ENCODE measurements at regions not wholly inside any gene's neighbourhood (a gene's known extent, or its start where the extent isn't known, plus 50 kb on each side); places are given as distances from the start of the nearest gene placed in this dataset.

DNA sequence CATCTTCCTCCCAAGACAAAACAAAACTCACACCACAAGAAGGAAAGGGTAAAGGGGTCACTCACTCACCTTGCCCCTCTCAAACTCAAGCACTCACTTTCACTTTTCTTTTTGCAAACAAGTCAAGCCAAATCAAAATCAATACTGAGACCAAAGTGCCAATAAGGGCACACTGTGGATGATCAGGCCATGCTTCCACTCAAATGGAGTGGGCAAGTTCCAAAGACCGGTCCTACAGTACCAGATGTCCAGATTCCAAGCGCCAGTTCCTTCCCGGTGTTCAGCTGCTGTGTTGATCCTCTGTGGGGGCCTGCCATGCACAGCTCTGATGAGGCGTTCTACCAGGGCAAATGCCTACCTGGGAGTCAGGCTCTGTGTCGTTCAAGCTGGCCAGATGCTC lies 162.6 kb upstream of the GRIK2 start:
- no peak for DNase-seq

- DNase-seq = no peak
These were observed 161.8 kb upstream of the GRIK2 start for GRCh38 chr6:101231606-101232235.

- no peak for DNase-seq
These were observed 160.5 kb upstream of the GRIK2 start for GRCh38 chr6:101232961-101233360.

- DNase-seq = no peak
These were observed 156.8 kb upstream of the GRIK2 start for GRCh38 chr6:101236709-101237108.

GRCh38 chr6:101241442-101241841 lies 152.1 kb upstream of the GRIK2 start:
- no peak for DNase-seq

- DNase-seq = no peak
These were observed 144.0 kb upstream of the GRIK2 start for GRCh38 chr6:101249470-101249869.

GRCh38 chr6:101257163-101257562 lies 136.3 kb upstream of the GRIK2 start:
- no peak for DNase-seq

DNA sequence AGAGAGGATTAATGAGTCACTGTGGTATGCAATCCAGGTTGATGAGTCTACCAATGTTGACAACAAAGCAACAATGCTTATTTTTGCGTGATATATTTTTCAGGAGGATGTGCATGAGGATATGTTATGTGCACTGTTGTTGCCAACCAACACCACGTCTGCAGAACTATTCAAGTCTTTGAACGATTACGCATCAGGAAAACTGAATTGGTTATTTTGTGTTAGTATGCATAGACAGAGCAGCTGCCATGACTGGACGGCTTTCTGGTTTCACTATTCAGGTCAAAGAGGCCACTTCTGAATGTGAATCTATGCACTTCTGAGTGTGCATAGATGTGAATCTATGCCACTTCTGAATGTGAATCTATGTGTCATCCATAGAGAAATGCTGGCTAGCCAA lies 134.0 kb upstream of the GRIK2 start:
- DNase-seq = no peak

- DNase-seq = no peak
These were observed 129.9 kb upstream of the GRIK2 start for GRCh38 chr6:101263596-101263995.

DNA sequence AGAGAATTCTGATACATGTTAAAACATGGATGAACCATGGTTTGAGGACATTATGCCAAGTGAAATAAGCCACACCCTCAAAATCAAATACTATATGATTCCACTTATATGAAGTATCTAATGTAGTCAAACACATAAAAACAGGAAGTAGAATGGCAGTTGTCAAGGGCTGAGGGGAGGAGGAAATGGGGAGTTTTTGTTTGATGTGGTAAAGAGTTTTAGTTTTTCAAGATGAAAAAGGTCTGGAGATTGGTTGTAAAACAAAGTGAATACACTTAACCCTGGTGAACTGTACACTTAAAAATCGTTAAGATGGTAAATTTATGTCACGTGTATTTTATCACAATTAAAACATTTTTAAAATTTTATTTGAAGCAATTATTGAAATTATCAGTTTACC lies 127.4 kb upstream of the GRIK2 start:
- no peak for DNase-seq

- no peak for DNase-seq
These were observed 125.0 kb upstream of the GRIK2 start for GRCh38 chr6:101268541-101268940.

GRCh38 chr6:101275251-101275650 lies 118.3 kb upstream of the GRIK2 start:
- no peak for DNase-seq

DNA sequence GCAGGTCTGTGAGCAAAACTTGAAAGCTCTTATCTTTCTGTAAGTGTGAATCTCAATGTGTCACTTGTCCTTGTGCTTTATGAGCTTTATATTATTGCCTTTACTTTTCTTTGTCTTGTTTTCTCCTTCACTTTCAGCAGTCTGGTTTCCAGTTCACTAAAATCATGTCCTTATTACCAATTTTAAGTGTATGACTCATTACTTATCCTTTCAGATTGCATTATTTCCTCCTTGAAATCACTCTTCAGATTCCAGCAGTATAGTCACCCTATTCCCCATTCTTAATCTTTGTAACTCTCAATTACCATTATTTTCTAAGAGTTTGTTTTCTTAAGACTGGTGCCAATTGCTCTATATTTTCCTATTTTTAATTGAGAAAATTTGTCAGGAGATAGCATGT lies 117.4 kb upstream of the GRIK2 start:
- no peak for DNase-seq

- DNase-seq = no peak
These were observed 114.1 kb upstream of the GRIK2 start for GRCh38 chr6:101279410-101279809.

GRCh38 chr6:101281266-101281665 lies 112.2 kb upstream of the GRIK2 start:
- no peak for DNase-seq

- DNase-seq = no peak
These were observed 109.4 kb upstream of the GRIK2 start for GRCh38 chr6:101284131-101284530.

DNA sequence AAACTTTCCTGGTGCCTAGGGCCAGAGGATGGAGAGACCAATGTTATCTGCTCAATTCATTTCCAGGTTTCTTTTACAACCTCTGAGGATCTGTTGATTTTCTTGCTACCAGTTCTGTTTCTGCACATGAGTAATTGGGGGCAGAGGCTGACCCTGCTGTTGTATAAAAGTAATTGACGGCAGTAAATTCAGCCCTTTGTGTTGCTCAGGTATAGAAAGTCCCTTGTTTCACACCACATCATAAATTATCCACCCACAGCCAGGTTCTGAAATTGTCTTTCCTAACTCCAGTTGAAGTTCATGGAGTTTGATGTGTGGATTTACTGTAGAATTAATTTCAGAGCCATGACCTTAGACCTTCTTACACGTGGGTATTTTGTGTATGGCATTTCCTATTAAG lies 107.4 kb upstream of the GRIK2 start:
- no peak for DNase-seq

DNA sequence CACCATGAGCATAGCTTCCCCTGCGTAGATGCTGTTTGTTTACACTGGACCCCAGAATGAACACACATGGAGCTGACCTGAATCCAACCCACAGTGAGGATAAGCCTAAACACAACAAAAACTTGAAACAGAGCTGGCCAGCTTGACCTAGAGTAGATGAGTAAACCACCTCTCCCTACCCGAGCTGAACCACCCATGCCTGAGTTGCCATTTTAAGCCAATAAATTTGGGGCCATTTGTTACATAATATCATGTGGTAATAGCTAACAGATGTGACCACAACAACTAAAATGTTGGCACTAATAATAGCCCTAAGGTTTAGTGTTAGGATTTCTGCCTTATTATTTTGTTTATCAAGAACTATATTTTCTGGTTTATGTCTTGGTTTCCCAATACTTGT lies 103.2 kb upstream of the GRIK2 start:
- DNase-seq = no peak

GRCh38 chr6:101294051-101294638 lies 99.4 kb upstream of the GRIK2 start:
- no peak for DNase-seq

GRCh38 chr6:101294676-101295075 lies 98.8 kb upstream of the GRIK2 start:
- DNase-seq = no peak

DNA sequence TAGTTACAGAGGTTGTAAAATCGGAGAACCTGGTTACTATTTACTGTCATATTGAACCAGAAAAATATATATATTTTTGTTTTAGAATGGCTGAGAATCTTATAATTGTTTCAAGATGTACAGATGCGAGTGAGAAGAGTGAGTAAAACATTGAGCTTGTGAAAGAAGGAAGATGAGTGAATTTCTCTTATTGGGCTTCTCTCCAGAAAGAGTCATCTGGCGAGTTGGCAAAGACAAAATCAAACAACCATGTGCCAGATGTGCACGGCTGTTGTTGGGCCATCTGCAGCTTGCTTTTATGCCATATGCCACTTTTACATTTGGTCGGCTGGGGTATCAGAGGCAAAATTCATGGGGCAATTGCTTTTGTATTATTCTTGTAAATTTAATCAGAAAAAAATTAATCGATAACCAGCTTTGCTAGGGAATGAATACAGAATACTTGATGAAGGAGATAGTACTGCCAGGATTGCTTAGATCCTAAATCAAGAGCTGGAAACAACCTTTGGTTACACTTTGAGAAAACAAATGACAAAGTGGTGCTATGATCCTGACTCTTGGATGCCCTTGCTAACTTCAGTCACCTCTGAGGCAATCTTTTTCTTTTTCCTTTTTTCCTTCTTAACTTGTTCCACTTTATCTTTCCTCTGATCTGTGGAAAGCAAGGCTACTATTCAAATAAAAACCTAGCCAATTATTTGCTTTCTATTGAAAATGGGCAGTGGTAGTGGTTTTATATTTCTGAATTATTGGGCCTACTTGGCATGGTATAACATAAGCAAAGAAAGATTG lies 97.1 kb upstream of the GRIK2 start:
- no peak for DNase-seq

- no peak for DNase-seq
These were observed 90.9 kb upstream of the GRIK2 start for GRCh38 chr6:101302593-101302992.

DNA sequence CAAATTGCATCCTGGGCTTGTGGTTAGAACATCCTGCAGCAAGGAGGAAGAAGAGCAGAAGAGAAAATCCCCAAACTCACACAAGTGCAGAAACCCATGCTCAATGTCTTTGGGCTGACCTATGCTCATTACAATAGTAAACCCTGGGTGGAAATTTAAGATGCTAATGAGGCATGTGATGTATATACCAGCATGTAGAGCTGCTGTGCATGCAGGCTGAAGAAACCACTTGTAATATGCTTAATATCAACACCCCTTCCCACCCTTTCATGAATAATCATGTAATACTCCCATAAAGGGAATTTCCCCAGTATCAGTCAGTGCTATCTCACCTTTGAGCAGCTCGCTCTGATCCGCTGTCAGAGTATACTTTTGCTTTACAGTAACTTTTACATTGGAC lies 90.0 kb upstream of the GRIK2 start:
- no peak for DNase-seq

DNA sequence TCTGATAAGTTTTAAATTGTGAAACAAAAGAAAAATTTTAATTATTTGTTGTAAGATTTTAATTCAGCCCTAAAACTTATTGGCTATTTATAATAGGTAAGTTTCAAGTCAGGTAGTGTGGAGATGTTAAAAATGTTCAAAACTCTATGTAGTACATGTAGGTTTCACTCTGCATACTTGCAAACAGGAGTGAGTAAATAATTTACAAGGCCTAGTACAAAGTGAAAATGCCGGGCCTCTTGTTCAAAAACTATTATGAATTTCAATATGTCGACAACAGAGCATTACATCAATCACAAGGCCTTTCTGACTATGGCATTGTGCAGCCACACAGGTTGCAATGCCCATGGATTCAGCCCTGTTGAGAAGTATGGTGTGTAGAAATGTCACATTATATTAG lies 80.9 kb upstream of the GRIK2 start:
- no peak for DNase-seq

- DNase-seq = no peak
These were observed 70.6 kb upstream of the GRIK2 start for GRCh38 chr6:101322921-101323320.

Measured in stimulated activated CD8-positive, alpha-beta memory T cell treated with anti-CD3 and anti-CD28 coated beads, Interleukin-4, amount 100 ng/mL, for 48 hours (primary cell).